ENCODE measurements at regions not wholly inside any gene's neighbourhood (a gene's known extent, or its start where the extent isn't known, plus 50 kb on each side); places are given as distances from the start of the nearest gene placed in this dataset.

DNA sequence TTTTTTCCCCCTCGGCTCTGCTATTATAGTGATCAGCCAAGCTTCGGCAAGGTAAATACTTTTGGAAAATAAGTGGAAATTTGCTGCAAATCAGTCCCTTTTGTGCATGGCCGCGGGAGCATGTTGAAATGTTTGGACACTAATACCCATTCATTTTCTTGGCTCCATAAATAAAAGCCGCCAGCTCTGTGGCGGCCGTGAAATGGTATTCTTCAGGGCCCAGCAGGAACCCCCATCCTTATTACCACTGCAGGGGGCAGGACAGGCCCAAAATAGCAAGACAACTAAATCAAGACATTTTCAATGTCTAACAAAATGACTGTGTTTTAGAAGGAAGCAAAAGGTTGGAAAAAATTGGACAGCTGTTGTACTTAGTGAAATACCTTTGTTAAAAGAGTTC lies 362.3 kb downstream of the NR2F2 start:
- DNase-seq = no peak

DNA sequence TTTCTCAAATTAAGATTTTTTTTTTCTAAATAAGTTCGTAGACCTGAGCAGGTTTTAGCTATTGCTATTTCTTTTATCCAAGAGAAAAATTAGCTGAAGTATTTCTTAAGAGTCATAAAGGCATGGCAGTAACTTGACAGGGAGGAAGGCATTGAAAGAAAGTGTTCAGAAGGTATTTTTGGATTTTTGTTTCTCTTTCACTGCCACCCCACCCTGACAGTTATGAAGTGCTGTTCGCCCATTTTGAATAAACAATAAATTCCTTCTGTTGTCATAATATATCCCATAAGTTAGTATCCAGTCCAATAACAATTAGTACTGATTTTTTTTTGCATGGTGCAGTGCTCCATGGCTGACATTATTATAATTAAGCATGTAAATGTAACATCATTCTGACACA lies 363.0 kb downstream of the NR2F2 start:
- no peak for DNase-seq

DNA sequence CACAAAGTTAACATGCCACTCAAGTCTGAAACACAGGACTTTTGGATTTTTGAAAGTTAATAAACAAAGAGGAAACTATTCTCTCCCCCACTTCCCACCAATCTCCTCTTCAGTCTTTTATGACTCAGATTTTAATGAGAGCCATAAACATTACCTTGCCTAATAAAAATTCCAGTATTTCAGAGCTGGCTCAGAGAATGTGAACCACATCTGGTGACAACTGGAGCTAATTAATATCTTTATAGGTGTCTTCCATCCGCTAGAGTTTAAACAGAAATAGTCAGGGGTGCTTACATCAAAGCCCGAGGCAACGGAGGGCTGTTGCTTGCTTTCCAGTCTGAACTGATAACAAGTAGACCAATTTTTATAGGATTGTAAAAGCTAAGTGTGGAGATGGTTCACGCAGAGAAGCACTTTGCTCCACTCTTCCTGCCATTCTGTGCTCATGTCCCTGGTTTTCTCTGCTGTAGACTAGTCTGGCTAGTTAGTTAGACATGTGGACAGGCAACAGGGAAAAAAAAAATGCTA lies 363.6 kb downstream of the NR2F2 start:
- DNase-seq = no peak

DNA sequence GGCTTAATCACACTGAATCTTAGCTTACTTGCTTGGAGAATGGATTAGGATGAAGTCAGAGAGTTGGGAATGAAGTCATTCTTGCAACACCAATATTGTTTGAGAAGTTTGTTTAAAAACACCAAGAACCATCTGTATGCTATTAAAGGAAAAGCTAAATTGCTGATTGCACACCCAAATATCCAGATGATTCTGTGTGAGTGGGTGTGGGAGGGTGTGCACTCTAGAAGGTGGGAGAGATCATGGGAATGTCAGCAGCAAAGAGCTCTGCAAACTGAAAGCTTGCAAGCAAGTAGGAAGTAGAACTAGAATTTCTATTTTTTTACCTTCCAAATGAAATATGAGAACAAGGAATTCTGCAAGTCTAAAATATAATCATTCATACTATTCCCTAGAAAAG lies 364.9 kb downstream of the NR2F2 start:
- DNase-seq = no peak

DNA sequence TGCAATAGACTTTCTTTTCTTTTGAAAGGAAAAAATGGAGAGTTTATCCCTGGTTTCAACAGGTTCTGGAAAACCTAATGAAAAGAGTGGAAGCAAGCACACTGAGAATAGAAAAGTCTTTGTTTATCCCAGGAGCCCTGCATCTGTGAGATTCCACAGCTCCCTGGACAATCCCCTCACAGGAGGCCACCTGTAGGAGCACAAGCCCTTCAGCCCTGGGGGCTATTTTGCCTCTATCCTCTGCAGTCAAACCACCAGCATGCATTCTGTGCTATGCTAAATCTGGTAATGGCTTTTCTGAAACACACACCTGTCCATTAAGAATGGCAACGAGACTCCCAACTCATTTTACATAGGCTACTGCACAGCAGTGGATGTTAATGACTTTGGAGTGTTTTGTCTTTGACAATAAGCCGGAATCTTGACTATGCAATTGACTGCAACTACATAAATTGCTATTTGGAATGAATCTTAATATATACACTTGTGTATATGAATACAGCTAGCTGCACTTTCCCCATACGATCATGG lies 369.4 kb downstream of the NR2F2 start:
- DNase-seq = peak; percentile 65

DNA sequence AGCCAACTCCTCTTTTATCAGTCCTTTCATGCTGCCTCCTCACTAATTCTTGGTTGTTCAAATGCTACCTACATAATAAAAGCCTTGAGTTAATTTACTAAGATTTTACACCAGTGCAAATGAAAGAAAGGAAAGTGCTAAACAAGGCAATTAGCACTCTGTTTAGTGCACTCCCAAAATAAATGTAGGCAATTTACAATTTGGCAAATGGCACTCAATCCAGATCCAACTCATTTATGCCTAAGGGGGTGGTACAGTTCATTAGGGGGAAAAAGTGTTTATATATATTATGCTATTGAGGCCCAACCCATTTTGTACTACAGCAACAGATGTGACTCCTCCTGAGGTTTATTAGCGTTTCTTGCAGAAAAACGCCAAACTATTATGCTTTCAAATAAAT lies 370.1 kb downstream of the NR2F2 start:
- DNase-seq = peak; percentile 65

DNA sequence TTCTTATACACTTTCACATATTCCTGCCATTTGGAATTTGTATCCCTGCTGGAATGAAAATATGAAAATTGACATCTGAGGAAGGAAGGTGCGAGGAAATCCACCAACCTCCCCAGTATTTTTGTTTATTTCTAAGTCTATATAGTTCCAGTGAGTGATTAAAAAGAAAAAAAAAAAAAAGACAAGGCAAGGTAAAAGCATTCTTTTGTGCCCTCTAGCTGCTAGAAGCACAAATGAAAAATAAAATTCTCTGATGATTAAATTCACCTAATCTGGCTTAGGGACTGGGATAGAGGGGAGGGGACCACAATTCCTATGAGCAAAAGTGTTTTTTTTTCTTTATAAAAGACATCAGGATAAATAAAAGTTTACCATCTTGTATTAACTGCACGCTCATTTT lies 370.9 kb downstream of the NR2F2 start:
- no peak for DNase-seq

DNA sequence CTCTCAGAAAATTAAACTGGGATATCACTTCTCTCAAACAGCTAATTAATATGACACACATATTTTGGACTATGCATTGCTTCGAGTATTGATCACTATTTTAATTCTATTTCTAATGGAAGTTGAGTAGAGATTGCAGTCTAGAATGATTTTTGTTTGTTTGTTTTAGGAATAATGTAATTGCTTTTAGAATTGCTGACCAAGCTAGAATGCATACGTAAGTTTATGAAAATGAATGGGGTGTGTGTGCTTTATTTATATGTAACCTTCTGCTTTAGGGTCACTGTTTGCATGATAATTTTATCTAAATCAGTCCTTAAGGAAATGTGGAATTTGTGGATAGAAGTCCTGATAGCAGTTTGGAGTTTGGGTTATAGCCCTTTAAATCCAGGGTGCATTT lies 371.4 kb downstream of the NR2F2 start:
- no peak for DNase-seq

DNA sequence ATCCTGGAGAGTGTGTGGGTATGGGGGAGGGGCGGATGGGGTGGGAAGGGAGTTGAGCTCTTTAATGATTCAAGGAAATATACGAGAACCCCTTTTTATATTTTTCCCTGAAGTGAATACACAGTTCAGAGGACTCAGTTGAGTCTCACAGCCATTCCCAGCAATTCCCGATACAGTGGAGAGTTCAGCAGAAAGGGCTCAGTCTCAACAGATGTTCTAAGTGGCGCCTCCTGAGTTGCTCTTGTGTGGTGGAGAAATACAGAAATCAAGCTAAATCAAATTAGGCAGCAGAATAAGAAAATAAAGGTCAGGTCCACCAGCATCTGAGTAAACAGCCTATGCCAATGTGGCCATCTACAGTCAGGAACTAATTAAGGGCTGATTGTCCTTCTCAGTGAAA lies 372.1 kb downstream of the NR2F2 start:
- DNase-seq = no peak

DNA sequence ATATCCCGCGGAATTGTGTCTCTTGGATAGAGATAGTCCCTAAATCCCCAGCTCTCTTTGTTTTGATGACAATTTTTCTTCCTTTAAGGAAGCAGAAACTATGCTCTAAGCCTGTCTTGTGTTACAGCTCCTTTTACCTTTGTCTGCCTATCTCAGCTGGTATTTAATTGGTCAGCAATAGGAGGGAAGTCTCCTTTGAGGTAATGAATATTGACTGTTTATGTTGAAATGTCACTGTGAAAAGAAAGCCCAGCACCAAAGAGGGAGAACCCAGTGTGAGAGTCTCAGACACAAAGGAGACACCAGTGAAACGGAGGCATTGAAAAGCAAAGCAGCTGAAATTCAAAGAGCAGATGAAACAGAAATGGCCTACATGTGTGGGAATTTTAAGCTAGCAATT lies 372.6 kb downstream of the NR2F2 start:
- DNase-seq = no peak

DNA sequence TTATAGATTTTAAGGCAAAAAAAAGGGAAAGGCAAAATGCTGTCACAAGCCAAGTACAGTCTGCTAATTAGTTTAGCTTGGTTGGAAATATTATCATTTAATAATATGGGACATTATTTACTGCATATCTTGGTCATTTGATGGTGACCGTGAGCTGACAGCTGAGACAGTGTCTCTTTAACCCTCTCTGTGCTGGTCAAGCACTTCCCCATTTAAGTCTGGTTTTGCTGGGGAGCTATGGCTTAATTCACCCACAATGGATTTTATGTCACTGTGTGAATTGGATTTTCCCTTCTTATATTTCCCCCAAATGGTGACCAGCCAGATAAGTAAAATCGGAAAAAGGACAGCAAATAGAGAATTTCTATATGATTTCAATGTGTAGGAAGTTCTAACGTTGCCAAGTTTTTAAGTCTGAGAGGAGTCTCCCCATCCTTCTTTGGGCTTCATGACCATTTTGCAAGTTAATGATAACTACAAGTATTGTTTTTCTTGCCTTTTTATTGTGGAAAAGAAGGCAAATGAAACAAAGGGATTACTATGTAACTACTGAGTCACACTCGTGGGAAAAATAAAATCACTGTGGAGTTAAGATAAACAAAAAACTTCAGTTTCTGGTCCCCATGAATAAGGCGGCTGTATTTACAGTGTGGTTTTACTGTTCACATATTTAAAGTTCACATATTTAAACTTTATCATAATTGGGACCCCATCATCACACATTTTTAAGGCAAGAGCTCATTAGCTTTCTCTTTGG lies 373.5 kb downstream of the NR2F2 start:
- no peak for DNase-seq

DNA sequence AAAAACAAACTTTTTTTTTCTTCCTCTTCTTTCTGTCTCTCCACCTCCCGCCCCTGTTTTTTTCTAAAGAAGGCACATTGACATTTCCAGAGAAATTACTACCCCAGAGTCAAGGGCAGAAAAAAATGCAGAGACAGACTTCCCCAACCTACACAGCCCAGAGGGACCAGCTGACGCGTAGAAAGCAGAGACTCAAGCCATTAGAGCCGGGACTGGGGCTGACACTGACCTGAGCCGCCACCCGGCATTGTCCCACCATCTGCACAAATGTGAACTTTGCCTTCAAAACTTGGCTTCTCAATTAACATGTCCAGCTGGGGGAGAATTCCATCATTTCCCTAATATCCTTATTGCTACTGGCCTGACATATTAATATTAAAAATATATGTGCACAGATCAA lies 385.6 kb downstream of the NR2F2 start:
- no peak for DNase-seq

DNA sequence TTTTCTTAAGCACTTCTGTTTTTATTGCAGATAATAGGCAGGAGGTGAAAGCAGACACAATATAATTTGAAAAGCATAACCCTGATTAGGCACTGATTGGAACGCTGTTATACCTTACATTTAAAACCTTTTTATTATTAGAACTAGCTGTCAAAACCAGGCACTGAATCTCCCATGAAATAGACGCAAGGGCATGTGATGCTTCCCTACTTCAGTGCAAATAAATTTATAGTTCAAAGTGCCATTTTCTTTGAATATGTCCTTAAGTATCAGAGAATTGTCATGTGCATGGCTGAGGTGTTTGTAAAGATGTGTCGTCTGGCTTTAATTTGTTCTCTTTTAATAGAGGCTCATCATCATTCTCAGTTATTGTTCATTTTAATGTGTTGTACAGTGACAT lies 386.0 kb downstream of the NR2F2 start:
- no peak for DNase-seq

DNA sequence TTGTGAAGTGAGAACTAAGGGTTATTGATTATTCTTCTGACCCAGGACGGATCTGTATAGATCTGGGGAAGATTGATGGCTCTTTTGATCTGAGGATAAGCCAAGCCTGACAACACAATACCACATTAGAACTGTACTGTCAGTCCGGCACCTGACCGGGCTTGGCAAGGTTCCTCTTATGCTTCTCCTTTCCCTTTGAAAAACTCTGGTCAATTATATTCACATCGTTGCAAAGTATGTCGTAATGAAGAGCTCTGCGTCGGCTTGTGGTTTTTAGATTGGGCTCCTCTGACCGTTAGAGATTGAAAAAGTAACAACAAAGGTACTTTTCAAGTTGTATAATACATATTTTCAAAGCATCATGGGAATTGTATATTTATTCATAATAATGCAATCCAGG lies 389.8 kb downstream of the NR2F2 start:
- no peak for DNase-seq

DNA sequence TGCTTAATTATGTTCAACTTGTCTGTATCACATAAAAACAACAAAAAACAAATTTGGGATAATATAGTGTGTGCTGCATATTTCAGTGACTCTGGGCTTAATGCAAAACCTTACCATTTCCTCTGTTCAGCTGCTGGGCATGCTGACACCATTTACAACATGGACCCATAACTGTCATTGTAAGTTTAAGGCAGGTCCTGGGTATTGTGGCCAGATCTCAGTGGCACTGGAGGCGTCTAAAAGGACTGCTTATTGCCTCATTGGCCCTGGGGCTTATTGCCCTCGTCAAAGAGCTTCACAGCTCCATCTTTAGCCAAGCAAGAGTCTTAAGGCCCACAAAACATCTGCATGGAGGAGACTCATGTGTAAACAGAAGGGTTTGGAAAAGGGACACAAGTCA lies 390.2 kb downstream of the NR2F2 start:
- no peak for DNase-seq

DNA sequence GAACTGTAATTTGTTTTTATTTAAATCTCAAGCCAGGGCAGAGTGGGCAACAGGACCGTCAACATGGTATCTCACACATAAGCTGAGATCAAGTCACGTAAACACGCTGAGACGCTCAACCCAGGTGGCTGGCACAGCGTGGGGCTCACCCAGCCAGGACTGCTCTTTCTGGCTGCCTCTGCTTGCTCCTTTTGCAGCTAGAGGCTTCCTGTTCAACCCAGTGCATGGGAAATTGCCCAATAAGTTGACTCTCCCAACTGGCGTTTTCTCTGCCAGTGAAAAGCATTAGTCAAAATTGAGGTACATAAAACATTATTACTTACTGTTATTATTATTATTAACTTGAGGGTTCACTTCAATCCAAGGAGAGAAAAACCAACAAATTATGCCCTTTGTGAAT lies 398.1 kb downstream of the NR2F2 start:
- DNase-seq = no peak

DNA sequence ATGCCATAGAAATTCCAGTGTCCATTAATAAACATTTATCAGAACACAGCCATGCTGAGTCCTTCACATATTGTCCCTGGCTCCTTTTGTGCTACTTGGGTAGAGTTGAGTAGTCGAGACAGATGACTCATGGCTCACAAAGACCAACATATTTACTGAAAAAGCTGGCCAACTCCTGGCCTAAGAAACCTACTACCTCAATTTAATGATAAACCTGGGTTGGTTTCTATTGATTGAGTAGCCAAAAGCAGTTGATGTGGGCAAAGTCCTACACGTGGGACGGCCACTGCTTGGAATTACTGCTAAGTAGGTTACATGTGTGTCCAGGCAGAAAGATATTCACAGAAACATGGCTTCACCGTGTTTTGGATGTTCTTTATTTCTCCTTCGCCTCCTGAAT lies 402.2 kb downstream of the NR2F2 start:
- no peak for DNase-seq

DNA sequence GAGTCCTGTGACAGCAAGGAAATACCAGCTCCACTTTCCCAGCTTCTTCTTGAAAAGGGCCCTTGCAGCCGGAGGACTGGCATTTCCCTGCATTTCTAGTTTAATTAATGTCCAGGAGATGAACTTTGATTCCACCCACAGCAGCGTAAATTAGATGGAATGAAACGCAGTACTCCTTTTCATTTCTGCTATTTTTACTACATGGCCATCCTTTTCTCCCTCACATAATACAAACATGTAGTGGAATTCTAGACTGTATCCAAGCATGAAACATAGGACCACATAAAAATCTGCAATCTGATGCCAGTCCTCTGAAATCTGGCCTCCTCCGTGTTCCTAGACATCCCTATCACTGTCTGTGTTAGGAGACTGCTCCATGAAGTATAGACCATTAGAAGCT lies 403.2 kb downstream of the NR2F2 start:
- DNase-seq = no peak

DNA sequence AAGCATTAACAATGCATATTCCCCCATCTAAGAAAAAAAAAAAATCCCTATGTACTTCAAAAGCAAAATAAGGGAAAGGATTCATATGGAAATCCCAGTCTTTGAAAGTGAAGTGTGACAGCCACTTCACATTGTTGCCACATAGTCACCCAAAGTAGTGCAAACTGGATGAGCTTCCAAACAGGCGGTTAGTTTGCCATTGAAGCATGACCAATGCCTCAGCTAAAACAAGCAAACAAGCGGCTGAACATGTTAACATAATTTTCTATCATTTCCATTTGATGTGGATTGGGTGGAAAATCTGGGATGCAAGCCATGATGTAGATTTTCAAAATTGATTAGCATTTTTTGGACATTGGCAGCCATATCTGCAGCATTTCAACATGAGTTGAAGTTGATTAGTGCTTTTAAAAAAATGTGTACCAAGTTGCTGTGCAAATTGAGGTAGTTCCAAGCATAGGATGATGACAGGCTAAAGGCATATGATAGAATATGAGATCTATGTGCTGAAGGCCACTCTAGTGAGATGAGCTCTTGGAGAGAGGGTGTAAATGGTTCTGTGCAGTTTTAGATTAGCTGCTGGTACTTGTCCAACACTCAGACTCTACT lies 405.2 kb downstream of the NR2F2 start:
- no peak for DNase-seq

DNA sequence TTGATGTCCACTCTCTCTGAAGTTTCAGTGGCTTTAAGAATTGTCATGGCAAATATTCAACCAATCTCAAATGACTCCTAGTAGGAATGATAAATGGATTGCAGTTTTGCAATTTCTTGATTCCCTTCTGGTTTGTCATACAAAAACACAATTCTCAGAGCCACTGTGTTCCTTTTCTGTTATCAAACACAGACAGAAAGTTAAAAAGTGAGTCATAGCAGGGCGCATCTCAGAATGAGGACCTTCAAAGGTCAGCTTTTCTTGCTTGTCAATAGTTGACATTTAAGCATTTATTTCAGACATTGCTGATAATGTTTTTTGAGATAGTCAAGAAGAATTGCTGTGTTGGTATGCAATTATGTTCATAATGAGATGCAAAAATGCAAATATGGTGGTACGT lies 405.9 kb downstream of the NR2F2 start:
- no peak for DNase-seq

DNA sequence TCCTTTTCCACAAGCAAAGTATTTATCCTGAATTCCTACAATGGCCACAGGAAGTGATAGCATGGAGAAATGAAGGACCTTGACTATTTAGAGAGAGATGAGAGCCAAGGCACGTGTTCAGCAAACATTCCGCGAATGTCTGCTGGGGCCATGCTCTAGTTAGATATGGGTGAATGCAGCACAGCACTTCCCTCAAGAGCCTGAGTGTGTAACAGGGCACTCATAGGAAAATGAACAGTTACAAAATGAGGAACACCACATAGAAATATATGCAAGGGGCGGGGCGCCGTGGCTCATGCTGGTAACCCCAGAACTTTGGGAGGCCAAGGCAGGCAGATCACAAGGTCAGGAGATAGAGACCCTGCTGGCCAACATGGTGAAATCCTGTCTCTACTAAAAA lies 406.9 kb downstream of the NR2F2 start:
- no peak for DNase-seq

DNA sequence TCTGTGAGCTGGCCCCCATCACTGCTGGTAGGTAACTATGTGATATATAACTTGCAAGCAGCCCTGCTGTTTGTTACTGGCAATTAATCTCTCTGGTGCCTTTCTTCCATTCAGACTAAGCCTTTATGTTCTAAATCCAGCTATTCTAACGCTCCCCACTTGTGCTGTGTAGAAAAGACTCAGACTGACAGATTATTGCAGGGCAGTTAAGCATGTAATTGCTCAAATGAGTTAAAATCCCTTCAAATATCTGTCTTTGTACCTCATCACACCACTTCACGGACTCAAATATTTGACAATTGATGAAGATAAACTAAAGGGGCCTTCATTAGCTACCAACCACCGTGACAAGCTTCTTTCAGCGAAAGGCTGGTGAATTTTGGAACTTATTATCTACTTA lies 416.2 kb downstream of the NR2F2 start:
- no peak for DNase-seq

DNA sequence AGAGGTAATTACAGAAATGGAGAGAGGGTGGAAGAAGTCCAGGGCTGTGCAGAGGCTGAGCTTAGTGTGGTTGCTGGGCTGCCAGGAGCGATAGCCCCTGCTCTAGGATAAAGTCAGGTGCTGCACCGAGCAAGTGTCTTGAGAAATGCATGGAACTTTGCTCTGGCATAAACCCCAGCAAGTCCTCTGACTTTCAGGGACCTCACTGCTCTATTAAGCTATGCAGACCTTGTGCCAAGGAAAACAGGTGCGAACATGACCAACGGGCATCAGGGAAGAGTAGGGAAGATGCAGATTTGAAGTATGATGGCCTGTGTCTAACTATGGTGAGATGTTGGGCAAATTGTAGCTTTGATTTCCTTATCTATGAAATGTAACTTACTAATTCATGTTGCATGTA lies 416.8 kb downstream of the NR2F2 start:
- no peak for DNase-seq

DNA sequence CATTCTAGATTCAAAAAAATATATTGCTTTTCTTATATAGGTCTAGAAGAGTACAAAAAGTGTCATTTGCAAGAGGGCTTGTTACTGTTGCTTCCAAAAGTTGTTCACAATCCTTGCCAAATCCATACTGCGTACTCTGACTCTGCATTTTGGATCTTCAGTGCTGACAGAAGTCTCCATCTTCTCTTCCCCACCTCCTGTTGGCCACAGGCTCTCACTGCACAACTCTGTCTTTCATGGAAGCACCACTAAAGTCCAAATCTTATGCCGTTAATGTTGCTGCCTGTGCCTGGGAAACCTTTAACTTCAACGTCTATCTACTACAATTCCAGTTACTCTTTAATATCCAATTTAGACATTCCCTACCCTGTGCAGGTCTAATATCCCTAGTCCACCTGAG lies 419.9 kb downstream of the NR2F2 start:
- no peak for DNase-seq

DNA sequence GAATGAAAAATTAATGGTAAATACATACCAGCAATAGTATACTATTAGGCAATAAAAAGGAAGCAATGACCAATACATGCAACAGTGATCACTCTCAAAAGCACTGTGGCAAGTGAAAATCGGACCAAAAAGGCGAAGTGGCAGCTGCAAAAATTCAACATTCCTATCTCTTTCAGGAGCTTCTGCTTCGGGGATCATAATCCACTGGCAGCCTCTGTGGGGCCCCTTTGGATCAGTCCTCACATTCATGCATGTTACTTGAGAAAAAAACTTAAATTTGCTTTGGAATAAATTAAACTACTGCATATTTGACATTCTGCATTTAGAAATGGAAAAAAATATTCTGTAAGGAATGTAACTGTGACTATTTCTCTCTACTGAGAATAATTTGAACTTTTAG lies 425.6 kb downstream of the NR2F2 start:
- no peak for DNase-seq

Data from NCI-H1436 (cell line).